OCI-LY7 (cell line): ENCODE measurements at regions not wholly inside any gene's neighbourhood (a gene's known extent, or its start where the extent isn't known, plus 50 kb on each side); places are given as distances from the start of the nearest gene placed in this dataset.

ENCODE experiments used
- BruUV-seq: library from RNA; stranded (reverse); fragments of 400-500 nt; replicated peaks from 2 replicates; lab custom pipeline; 2021; lab: Mats Ljungman, UMichigan
- CTCF ChIA-PET: fragments of 300-600 bp; sonication (Branson Sonifier 250); formaldehyde crosslinking; loops from one replicate; lab custom pipeline; 2022; ENCODE audit warnings: antibody characterized with exemption; ENCODE audit not compliant: unreplicated experiment; lab: Charles Lee
- POLR2A ChIA-PET: fragments of 300-600 bp; sonication (Branson Sonifier 250); formaldehyde crosslinking; loops from one replicate; lab custom pipeline; 2022; ENCODE audit warnings: antibody characterized with exemption; lab: Charles Lee
- DNase-seq: peaks from one replicate; pipeline ENCODE4 v3.0.0-alpha.2; 2015; ENCODE audit warnings: low spot score
- H2AFZ ChIP-seq: fragments of 200-600 bp; sonication (generic), shearing (Covaris generic); 2 replicates; pipeline ENCODE4 v1.6.1; 2014; ENCODE audit warnings: mild to moderate bottlenecking, antibody characterized with exemption, low read length, moderate library complexity
- H3K27ac ChIP-seq: fragments of 200-600 bp; sonication (generic); 2 replicates; pipeline ENCODE4 v1.5.1; 2014; ENCODE audit warnings: mixed run types, low read depth, mild to moderate bottlenecking, moderate library complexity, low read length, inconsistent platforms; ENCODE audit not compliant: poor library complexity, severe bottlenecking
- H3K36me3 ChIP-seq: fragments of 200-600 bp; sonication (generic); 2 replicates; pipeline ENCODE4 v1.6.1; 2014; ENCODE audit warnings: mild to moderate bottlenecking, antibody characterized with exemption, low read length, moderate library complexity, mixed read lengths; ENCODE audit not compliant: insufficient read depth
- H3K4me1 ChIP-seq: fragments of 200-600 bp; sonication (generic); 2 replicates; pipeline ENCODE4 v1.5.1; 2014; ENCODE audit warnings: mild to moderate bottlenecking, low read length; ENCODE audit not compliant: insufficient read depth, poor library complexity, severe bottlenecking
- H3K4me2 ChIP-seq: fragments of 200-600 bp; sonication (generic); 2 replicates; pipeline ENCODE4 v1.6.1; 2014; ENCODE audit warnings: mild to moderate bottlenecking, low read length
- H3K4me3 ChIP-seq: fragments of 200-600 bp; sonication (generic); 2 replicates; pipeline ENCODE4 v1.5.1; 2014; ENCODE audit warnings: mild to moderate bottlenecking, low read depth, low read length; ENCODE audit not compliant: poor library complexity, severe bottlenecking
- H3K79me2 ChIP-seq: fragments of 200-600 bp; sonication (generic); 2 replicates; pipeline ENCODE4 v1.6.1; 2016; ENCODE audit warnings: low read depth, mild to moderate bottlenecking, low read length, moderate library complexity, mixed read lengths; ENCODE audit not compliant: insufficient read depth
- H3K9me2 ChIP-seq: fragments of 200-600 bp; sonication (generic); 2 replicates; pipeline ENCODE4 v1.6.1; 2016; ENCODE audit warnings: mild to moderate bottlenecking, low read length, mixed read lengths; ENCODE audit not compliant: insufficient read depth
- H3K9me3 ChIP-seq: fragments of 200-600 bp; sonication (generic); 2 replicates; pipeline ENCODE4 v1.6.1; 2014; ENCODE audit warnings: mild to moderate bottlenecking, mixed run types, low read length, mixed read lengths
- H4K20me1 ChIP-seq: fragments of 200-600 bp; sonication (generic); 2 replicates; pipeline ENCODE4 v1.6.1; 2014; ENCODE audit warnings: mild to moderate bottlenecking, antibody characterized with exemption, low read length, moderate library complexity, mixed read lengths; ENCODE audit not compliant: insufficient read depth
- EZH2phosphoT487 ChIP-seq: fragments of 200-600 bp; sonication (generic); IDR thresholded peaks from 2 replicates; pipeline ENCODE4 v1.6.1; 2018; ENCODE audit warnings: low read depth, borderline replicate concordance, mild to moderate bottlenecking, mixed run types, antibody characterized with exemption, low read length, moderate library complexity, mixed read lengths
- intact Hi-C: fragments of 100-400 bp; cut with micrococcal nuclease; formaldehyde crosslinking; loops from one replicate; pipeline ENCODE4 v1.10.0; 2022; ENCODE audit not compliant: unreplicated experiment
- TF ChIP-seq, protein P1 (sequence below): fragments of 200-600 bp; sonication (generic); conservative IDR thresholded peaks from 2 replicates; pipeline ENCODE4 v1.5.1; 2014; ENCODE audit warnings: mild to moderate bottlenecking, antibody characterized with exemption, low read length, moderate library complexity, mixed read lengths

DNA sequence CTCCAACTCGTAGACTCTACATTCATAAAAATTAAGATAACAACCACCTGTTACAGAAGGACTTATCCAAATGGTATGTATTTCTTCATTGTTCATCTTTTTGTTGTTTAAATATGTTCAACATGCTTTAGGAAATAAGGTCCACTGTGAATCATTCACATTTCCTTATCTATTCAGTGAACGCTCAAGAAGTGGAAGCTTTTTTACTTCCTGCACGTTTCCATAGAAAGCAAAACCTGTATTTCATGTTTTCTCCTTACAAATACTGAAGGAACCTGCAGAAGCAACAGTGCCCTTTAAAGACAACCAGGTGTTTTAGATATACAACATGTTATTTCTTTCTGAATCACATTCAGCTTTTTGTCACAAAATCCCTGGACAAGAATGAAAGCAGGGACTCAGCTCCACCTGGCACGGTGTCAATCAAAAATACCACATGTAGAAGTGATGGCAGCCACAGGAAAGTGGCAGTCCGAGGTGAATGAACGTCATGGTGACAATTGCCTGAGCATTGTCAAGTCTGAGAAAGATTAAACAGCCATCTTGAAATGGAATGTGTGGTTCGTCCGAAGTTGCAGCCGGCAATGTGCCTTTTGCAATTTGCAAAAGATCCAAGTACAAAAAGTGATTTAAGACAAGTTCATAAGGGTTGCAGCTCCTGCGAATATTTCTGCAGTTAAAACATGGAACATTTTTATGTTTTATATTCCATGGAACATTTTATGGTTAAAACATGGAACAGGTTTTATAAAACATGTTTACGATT, 66.7 kb upstream of the RIPOR2 start:
- Histone ChIP-seq H3K4me3 (no peak overlapping the region), H3K4me2 (no peak overlapping the region), H3K36me3 (no peaks in the 10 kb centered on the region), H3K79me2 (no peaks in the 10 kb centered on the region), H3K9me2 (no peaks in the 10 kb centered on the region), H3K4me1 (peaks cover 28% of the 10 kb centered on the region), H4K20me1 (no peaks in the 10 kb centered on the region), H2AFZ (no peak overlapping the region), H3K27ac (no peak overlapping the region), H3K9me3 (no peaks in the 10 kb centered on the region)
- ChIA-PET POLR2A (interaction anchor here (0.5 to 0.6 kb wide), 2 partner anchors 19 to 233 kb away, joined by 4 to 7 read pairs; no protein-coding TSS in a partner anchor), CTCF (no interaction called here)
- no peak for TF ChIP-seq EZH2phosphoT487
- TF ChIP-seq, protein P1, sequence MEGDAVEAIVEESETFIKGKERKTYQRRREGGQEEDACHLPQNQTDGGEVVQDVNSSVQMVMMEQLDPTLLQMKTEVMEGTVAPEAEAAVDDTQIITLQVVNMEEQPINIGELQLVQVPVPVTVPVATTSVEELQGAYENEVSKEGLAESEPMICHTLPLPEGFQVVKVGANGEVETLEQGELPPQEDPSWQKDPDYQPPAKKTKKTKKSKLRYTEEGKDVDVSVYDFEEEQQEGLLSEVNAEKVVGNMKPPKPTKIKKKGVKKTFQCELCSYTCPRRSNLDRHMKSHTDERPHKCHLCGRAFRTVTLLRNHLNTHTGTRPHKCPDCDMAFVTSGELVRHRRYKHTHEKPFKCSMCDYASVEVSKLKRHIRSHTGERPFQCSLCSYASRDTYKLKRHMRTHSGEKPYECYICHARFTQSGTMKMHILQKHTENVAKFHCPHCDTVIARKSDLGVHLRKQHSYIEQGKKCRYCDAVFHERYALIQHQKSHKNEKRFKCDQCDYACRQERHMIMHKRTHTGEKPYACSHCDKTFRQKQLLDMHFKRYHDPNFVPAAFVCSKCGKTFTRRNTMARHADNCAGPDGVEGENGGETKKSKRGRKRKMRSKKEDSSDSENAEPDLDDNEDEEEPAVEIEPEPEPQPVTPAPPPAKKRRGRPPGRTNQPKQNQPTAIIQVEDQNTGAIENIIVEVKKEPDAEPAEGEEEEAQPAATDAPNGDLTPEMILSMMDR = no peak
- BruUV-seq = no TSS peak
- intact Hi-C loops = no loop called here
- DNase-seq = no peak

GRCh38 chr6:25004357-25004756, 68.6 kb upstream of the RIPOR2 start:
- Histone ChIP-seq H3K27ac (no peak overlapping the region), H3K4me2 (no peak overlapping the region), H3K9me3 (no peaks in the 10 kb centered on the region), H4K20me1 (no peaks in the 10 kb centered on the region), H3K36me3 (no peaks in the 10 kb centered on the region), H3K4me1 (peaks cover 19% of the 10 kb centered on the region), H3K4me3 (no peak overlapping the region), H3K9me2 (no peaks in the 10 kb centered on the region), H2AFZ (no peak overlapping the region), H3K79me2 (no peaks in the 10 kb centered on the region)
- no peak for DNase-seq
- POLR2A ChIA-PET = no interaction called here
- intact Hi-C loops = no loop called here
- CTCF ChIA-PET = interaction anchor here (0.9 kb wide), 1 partner anchor 70 kb away, joined by 3 read pairs; no protein-coding TSS in a partner anchor
- no TSS peak for BruUV-seq
- TF ChIP-seq EZH2phosphoT487 = no peak
- TF ChIP-seq, protein P1 = no peak

GRCh38 chr6:25005010-25005409, 69.2 kb upstream of the RIPOR2 start:
- H3K4me1 ChIP-seq = peaks cover 19% of the 10 kb centered on the region
- no peaks in the 10 kb centered on the region for H3K9me3 ChIP-seq
- H3K9me2 ChIP-seq = no peaks in the 10 kb centered on the region
- no peak for DNase-seq
- no peak overlapping the region for H3K4me3 ChIP-seq
- intact Hi-C loops = no loop called here
- no peaks in the 10 kb centered on the region for H3K79me2 ChIP-seq
- no peak overlapping the region for H3K4me2 ChIP-seq
- ChIA-PET POLR2A (interaction anchor here (0.7 kb wide), 1 partner anchor 66 kb away, joined by 3 read pairs; no protein-coding TSS in a partner anchor), CTCF (interaction anchor here (0.9 kb wide), 1 partner anchor 71 kb away, joined by 3 read pairs; no protein-coding TSS in a partner anchor)
- no peak overlapping the region for H2AFZ ChIP-seq
- TF ChIP-seq, protein P1 = no peak
- no peak for TF ChIP-seq EZH2phosphoT487
- no peaks in the 10 kb centered on the region for H4K20me1 ChIP-seq
- no peaks in the 10 kb centered on the region for H3K36me3 ChIP-seq
- no peak overlapping the region for H3K27ac ChIP-seq
- no TSS peak for BruUV-seq
